H1 (cell line): ENCODE measurements at regions not wholly inside any gene's neighbourhood (a gene's known extent, or its start where the extent isn't known, plus 50 kb on each side); places are given as distances from the start of the nearest gene placed in this dataset.

Experiments
- CTCF ChIA-PET: fragments of 300-600 bp; sonication (Branson Sonifier 250); formaldehyde crosslinking; loops from one replicate; lab custom pipeline; 2021; ENCODE audit not compliant: partially characterized antibody; lab: Charles Lee
- POLR2A ChIA-PET: fragments of 300-600 bp; sonication (Branson Sonifier 250); formaldehyde crosslinking; loops from one replicate; lab custom pipeline; 2021; ENCODE audit warnings: inconsistent platforms; ENCODE audit not compliant: partially characterized antibody; lab: Charles Lee
- DNase-seq, 2 experiments: peaks; one replicate each; pipeline versions ENCODE4 v3.0.0 to v3.0.0-alpha.2; 2010 to 2022; ENCODE audit warnings: low spot score in 2 of 2, low read depth in 1 of 2, mixed read lengths in 1 of 2
- FAIRE-seq: peaks from 2 replicates; lab custom pipeline; 2011; peaks lifted over from hg19 to GRCh38; lab: Jason Lieb, UNC
- H2AFZ ChIP-seq: 2 replicates; pipeline ENCODE4 v1.8.1; 2012; ENCODE audit warnings: low read length, inconsistent platforms
- H2AK5ac ChIP-seq: 2 replicates; pipeline ENCODE4 v1.6.1; 2013; ENCODE audit warnings: low read depth, low read length
- H2BK120ac ChIP-seq: replicated peaks from 2 replicates; pipeline ENCODE3; 2013; ENCODE audit warnings: low read depth, low read length, inconsistent platforms
- H2BK12ac ChIP-seq: 2 replicates; pipeline ENCODE4 v1.6.1; 2013; ENCODE audit warnings: low read depth, low read length
- H2BK15ac ChIP-seq: 2 replicates; pipeline ENCODE4 v1.6.1; 2013; ENCODE audit warnings: low read length
- H2BK20ac ChIP-seq: 2 replicates; pipeline ENCODE4 v1.6.1; 2013; ENCODE audit warnings: low read length
- H2BK5ac ChIP-seq: 2 replicates; pipeline ENCODE4 v1.6.1; 2013; ENCODE audit warnings: low read depth, low read length
- H3K14ac ChIP-seq: 2 replicates; pipeline ENCODE4 v1.6.1; 2013; ENCODE audit warnings: inconsistent platforms; ENCODE audit not compliant: insufficient read length
- H3K18ac ChIP-seq: 2 replicates; pipeline ENCODE4 v1.6.1; 2013; ENCODE audit warnings: low read length; ENCODE audit errors: extremely low read depth
- H3K23ac ChIP-seq: 2 replicates; pipeline ENCODE4 v1.6.1; 2013; ENCODE audit warnings: inconsistent platforms; ENCODE audit not compliant: insufficient read length
- H3K23me2 ChIP-seq: 2 replicates; pipeline ENCODE4 v1.6.1; 2013; ENCODE audit warnings: low read depth, low read length
- H3K27ac ChIP-seq: 2 replicates; pipeline ENCODE4 v1.6.1; 2011; ENCODE audit warnings: low read depth, low read length, inconsistent platforms
- H3K27me3 ChIP-seq, 4 experiments: replicated peaks in 1 of 4; 1 replicate in 1 of 4; 2 replicates in 3 of 4; pipeline versions ENCODE4 v1.6.1 to v1.8.1; 2011 to 2013; ENCODE audit warnings: low read length in 3 of 4, mild to moderate bottlenecking in 3 of 4, inconsistent platforms in 2 of 4, mixed read lengths in 2 of 4, moderate library complexity in 1 of 4; ENCODE audit not compliant: control insufficient read depth in 3 of 4, insufficient read depth in 3 of 4; ENCODE audit errors: extremely low read depth in 1 of 4
- H3K36me3 ChIP-seq, 4 experiments: 2 replicates each; pipeline versions ENCODE4 v1.6.1 to v1.8.1; 2011 to 2013; ENCODE audit warnings: mild to moderate bottlenecking in 4 of 4, low read length in 3 of 4, moderate library complexity in 2 of 4, control low read depth in 1 of 4, inconsistent platforms in 1 of 4; ENCODE audit not compliant: insufficient read depth in 4 of 4, control insufficient read depth in 2 of 4
- H3K4ac ChIP-seq: replicated peaks from 2 replicates; pipeline ENCODE3; 2013; ENCODE audit warnings: low read length, low read depth, mixed read lengths, inconsistent platforms; ENCODE audit not compliant: insufficient read length
- H3K4me1 ChIP-seq, 4 experiments: replicated peaks in 1 of 4; 1 replicate in 1 of 4; 2 replicates in 3 of 4; pipeline versions ENCODE4 v1.6.1 to v1.8.1; 2011 to 2013; ENCODE audit warnings: low read length in 3 of 4, inconsistent platforms in 2 of 4, mixed read lengths in 1 of 4; ENCODE audit not compliant: insufficient read depth in 4 of 4, control insufficient read depth in 3 of 4
- H3K4me2 ChIP-seq, 2 experiments: 2 replicates each; pipeline versions ENCODE4 v1.6.1 to v1.8.1; 2011 to 2013; ENCODE audit warnings: low read depth in 2 of 2, low read length in 2 of 2, control low read depth in 1 of 2, inconsistent platforms in 1 of 2, mild to moderate bottlenecking in 1 of 2; ENCODE audit not compliant: insufficient read depth in 1 of 2
- H3K4me3 ChIP-seq, 4 experiments: fragments of 200-600, 300-600 bp in 1 of 4; sonication (generic), shearing (Covaris generic), sonication (Bioruptor Twin) in 1 of 4; 2 replicates each; pipeline versions ENCODE4 v1.5.1 to v1.8.1; 2011 to 2016; ENCODE audit warnings: low read length in 4 of 4, low read depth in 3 of 4, control low read depth in 2 of 4, inconsistent platforms in 2 of 4, mild to moderate bottlenecking in 2 of 4, mixed read lengths in 1 of 4, moderate library complexity in 1 of 4; ENCODE audit not compliant: insufficient read depth in 2 of 4; ENCODE audit errors: extremely low read depth in 1 of 4
- H3K56ac ChIP-seq: replicated peaks from 2 replicates; pipeline ENCODE3; 2013; ENCODE audit warnings: low read depth, mild to moderate bottlenecking, mixed read lengths, low read length, inconsistent platforms; ENCODE audit not compliant: insufficient read length
- H3K79me1 ChIP-seq: 2 replicates; pipeline ENCODE4 v1.6.1; 2013; ENCODE audit warnings: low read depth, low read length, control low read depth
- H3K79me2 ChIP-seq, 2 experiments: 2 replicates each; pipeline versions ENCODE4 v1.6.1 to v1.8.1; 2012 to 2013; ENCODE audit warnings: low read length in 2 of 2, mild to moderate bottlenecking in 2 of 2, inconsistent platforms in 1 of 2; ENCODE audit not compliant: insufficient read depth in 2 of 2, control insufficient read depth in 1 of 2
- H3K9ac ChIP-seq, 4 experiments: replicated peaks in 1 of 4; 1 replicate in 1 of 4; 2 replicates in 3 of 4; pipeline versions ENCODE4 v1.6.1 to v1.8.1; 2011 to 2013; ENCODE audit warnings: low read depth in 3 of 4, low read length in 3 of 4, control low read depth in 2 of 4, mild to moderate bottlenecking in 2 of 4, moderate library complexity in 2 of 4, inconsistent platforms in 1 of 4; ENCODE audit errors: extremely low read depth in 1 of 4
- H3K9me3 ChIP-seq, 2 experiments: 2 replicates each; pipeline versions ENCODE4 v1.6.1 to v1.8.1; 2012 to 2013; ENCODE audit warnings: mild to moderate bottlenecking in 2 of 2, moderate library complexity in 2 of 2, control low read depth in 1 of 2, inconsistent platforms in 1 of 2, low read depth in 1 of 2, low read length in 1 of 2, mixed read lengths in 1 of 2; ENCODE audit not compliant: insufficient read depth in 2 of 2
- H4K20me1 ChIP-seq, 2 experiments: replicated peaks in 1 of 2; 2 replicates each; pipeline versions ENCODE3 to v1.8.1; 2011 to 2013; ENCODE audit warnings: inconsistent platforms in 2 of 2, low read length in 2 of 2, mild to moderate bottlenecking in 1 of 2; ENCODE audit not compliant: insufficient read depth in 2 of 2, control insufficient read depth in 1 of 2
- H4K5ac ChIP-seq: 2 replicates; pipeline ENCODE4 v1.6.1; 2013; ENCODE audit warnings: low read length, low read depth, mixed read lengths, inconsistent platforms; ENCODE audit not compliant: insufficient read length
- H4K8ac ChIP-seq: 2 replicates; pipeline ENCODE4 v1.8.0; 2013; ENCODE audit warnings: mild to moderate bottlenecking, moderate library complexity, low read length, inconsistent platforms; ENCODE audit not compliant: insufficient read depth; ENCODE audit errors: extremely low read depth
- H4K91ac ChIP-seq: replicated peaks from 2 replicates; pipeline ENCODE3; 2013; ENCODE audit warnings: low read length, mixed read lengths, inconsistent platforms; ENCODE audit not compliant: insufficient read length
- GTF2F1 ChIP-seq: IDR thresholded peaks from 2 replicates; pipeline ENCODE4 v1.6.1; 2012; ENCODE audit warnings: low read depth, low read length, improper control_type of control experiment, borderline replicate concordance
- HDAC6 ChIP-seq: IDR thresholded peaks from one replicate; pipeline ENCODE4 v1.7.1; 2012; ENCODE audit warnings: low read depth, mild to moderate bottlenecking, inconsistent platforms, low read length, moderate library complexity
- POLR2A ChIP-seq, 2 experiments: IDR thresholded peaks; 1 replicate in 1 of 2; 2 replicates in 1 of 2; pipeline ENCODE4 v1.6.1; 2011; ENCODE audit warnings: low read depth in 2 of 2, low read length in 2 of 2, mild to moderate bottlenecking in 2 of 2; ENCODE audit errors: control extremely low read depth in 1 of 2
- POU5F1 ChIP-seq: IDR thresholded peaks from 2 replicates; pipeline ENCODE4 v1.6.1; 2011; ENCODE audit warnings: low read depth, mild to moderate bottlenecking, low read length, moderate library complexity
- RXRA ChIP-seq: IDR thresholded peaks from 2 replicates; pipeline ENCODE4 v1.6.1; 2011; ENCODE audit warnings: low read depth, mild to moderate bottlenecking, low read length, moderate library complexity; ENCODE audit not compliant: insufficient read depth
- SP1 ChIP-seq: IDR thresholded peaks from 2 replicates; pipeline ENCODE4 v1.6.1; 2011; ENCODE audit warnings: low read depth, low read length
- SRF ChIP-seq: IDR thresholded peaks from 2 replicates; pipeline ENCODE4 v1.6.1; 2011; ENCODE audit warnings: mild to moderate bottlenecking, low read depth, low read length, moderate library complexity
- WGBS, 2 experiments: shearing (Covaris generic) in 1 of 2; methylation state at CpG; one replicate each; pipeline versions ENCODE4 v1.1.6 to v1.1.7; 2013 to 2015; ENCODE audit warnings: low lambda C conversion rate in 2 of 2, mixed read lengths in 2 of 2, inconsistent platforms in 1 of 2, low coverage in 1 of 2, missing lambda C conversion rate in 1 of 2; ENCODE audit not compliant: insufficient replicate concordance in 2 of 2, insufficient coverage in 1 of 2, insufficient read length in 1 of 2; ENCODE audit errors: extremely low coverage in 1 of 2, missing lambda C conversion rate in 1 of 2; 5-methylcytosine and 5-hydroxymethylcytosine counted together
- TF ChIP-seq, protein P1 (sequence below), 3 experiments: IDR thresholded peaks; 1 replicate in 2 of 3; 2 replicates in 1 of 3; pipeline versions ENCODE4 v1.5.1 to v1.6.1; 2011; ENCODE audit warnings: low read length in 3 of 3, mild to moderate bottlenecking in 3 of 3, inconsistent platforms in 2 of 3, low read depth in 1 of 3, moderate library complexity in 1 of 3; ENCODE audit not compliant: insufficient read depth in 1 of 3; ENCODE audit errors: control extremely low read depth in 1 of 3

DNA sequence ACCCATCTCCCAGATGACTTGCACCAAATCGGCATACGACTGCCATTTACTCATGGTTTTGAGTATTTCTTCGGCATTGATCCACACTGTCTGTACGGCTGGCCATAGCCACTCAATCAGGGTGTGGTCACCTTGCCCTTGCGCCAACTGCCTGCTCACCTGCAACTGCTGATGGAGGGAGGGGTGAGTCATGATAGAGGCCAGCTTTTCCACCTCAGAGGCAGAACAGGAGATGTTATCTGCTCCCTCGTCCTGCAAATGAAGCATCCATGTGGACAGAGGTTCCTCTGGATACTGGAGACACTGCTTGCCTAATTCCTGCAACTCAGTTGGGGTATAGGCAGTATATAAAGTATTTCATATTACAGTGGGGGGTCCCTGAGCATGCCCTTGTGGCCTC is 85.6 kb upstream of the ATP10B start:
- TF ChIP-seq RXRA (no peak), SP1 (no peak), POLR2A (IDR thresholded peaks at IDR 0.05; ENCODE audit: control extremely low read depth in 1 of 2, low read depth in 2 of 2, low read length in 2 of 2) (no peak), SRF (no peak), GTF2F1 (no peak), HDAC6 (no peak), POU5F1 (no peak)
- TF ChIP-seq, protein P1, sequence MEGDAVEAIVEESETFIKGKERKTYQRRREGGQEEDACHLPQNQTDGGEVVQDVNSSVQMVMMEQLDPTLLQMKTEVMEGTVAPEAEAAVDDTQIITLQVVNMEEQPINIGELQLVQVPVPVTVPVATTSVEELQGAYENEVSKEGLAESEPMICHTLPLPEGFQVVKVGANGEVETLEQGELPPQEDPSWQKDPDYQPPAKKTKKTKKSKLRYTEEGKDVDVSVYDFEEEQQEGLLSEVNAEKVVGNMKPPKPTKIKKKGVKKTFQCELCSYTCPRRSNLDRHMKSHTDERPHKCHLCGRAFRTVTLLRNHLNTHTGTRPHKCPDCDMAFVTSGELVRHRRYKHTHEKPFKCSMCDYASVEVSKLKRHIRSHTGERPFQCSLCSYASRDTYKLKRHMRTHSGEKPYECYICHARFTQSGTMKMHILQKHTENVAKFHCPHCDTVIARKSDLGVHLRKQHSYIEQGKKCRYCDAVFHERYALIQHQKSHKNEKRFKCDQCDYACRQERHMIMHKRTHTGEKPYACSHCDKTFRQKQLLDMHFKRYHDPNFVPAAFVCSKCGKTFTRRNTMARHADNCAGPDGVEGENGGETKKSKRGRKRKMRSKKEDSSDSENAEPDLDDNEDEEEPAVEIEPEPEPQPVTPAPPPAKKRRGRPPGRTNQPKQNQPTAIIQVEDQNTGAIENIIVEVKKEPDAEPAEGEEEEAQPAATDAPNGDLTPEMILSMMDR (IDR thresholded peaks at IDR 0.05; ENCODE audit: control extremely low read depth in 1 of 3, insufficient read depth in 1 of 3, low read depth in 1 of 3, low read length in 3 of 3): no peak
- H2BK5ac ChIP-seq: no peak overlapping the region
- H2BK20ac ChIP-seq: no peak overlapping the region
- H2AK5ac ChIP-seq: no peak overlapping the region
- H2AFZ ChIP-seq: no peak overlapping the region
- H2BK12ac ChIP-seq: no peak overlapping the region
- WGBS, 2 experiments: 95% methylated on average over 6 of the region's 6 CpGs; no CpG with 5 or more reads in 1 of the 2 experiments
- H3K4me2 ChIP-seq: no peak overlapping the region
- H3K4ac ChIP-seq: no peak overlapping the region
- H4K5ac ChIP-seq: no peak overlapping the region
- no peak overlapping the region for H3K23ac ChIP-seq
- no peak overlapping the region for H3K9ac ChIP-seq
- DNase-seq (no peak), FAIRE-seq (no peak)
- no peaks in the 10 kb centered on the region for H3K79me2 ChIP-seq
- H3K56ac ChIP-seq: no peak overlapping the region
- no peak overlapping the region for H4K91ac ChIP-seq
- CTCF ChIA-PET: interaction anchor here (1.4 kb wide), 1 partner anchor 499 kb away, joined by 3 read pairs; no protein-coding TSS in a partner anchor
- H3K4me1 ChIP-seq: no peaks in the 10 kb centered on the region
- no peaks in the 10 kb centered on the region for H3K9me3 ChIP-seq
- no peaks in the 10 kb centered on the region for H3K23me2 ChIP-seq
- no peak overlapping the region for H3K14ac ChIP-seq
- H3K27ac ChIP-seq: no peak overlapping the region
- H4K8ac ChIP-seq: no peak overlapping the region
- H3K4me3 ChIP-seq: no peak overlapping the region
- no peaks in the 10 kb centered on the region for H3K27me3 ChIP-seq
- no peaks in the 10 kb centered on the region for H3K36me3 ChIP-seq
- no peaks in the 10 kb centered on the region for H3K79me1 ChIP-seq
- POLR2A ChIA-PET: interaction anchor here (1.1 kb wide), 1 partner anchor 9 kb away, joined by 3 read pairs; no protein-coding TSS in a partner anchor
- H2BK120ac ChIP-seq: no peak overlapping the region
- no peaks in the 10 kb centered on the region for H4K20me1 ChIP-seq
- no peak overlapping the region for H3K18ac ChIP-seq
- H2BK15ac ChIP-seq: 0 out of 2 replicates have a peak overlapping the region, but pooled peaks have one; percentile 61
